Mucosa of descending colon (tissue), 3 donors: ENCODE measurements at regions not wholly inside any gene's neighbourhood (a gene's known extent, or its start where the extent isn't known, plus 50 kb on each side); places are given as distances from the start of the nearest gene placed in this dataset.

Source experiments
- ATAC-seq: fragments of 200-7000 bp; cut with Tn5 transposase; one replicate; pipeline ENCODE4 v1.9.1; 2020; ENCODE audit warnings: mild to moderate bottlenecking, moderate library complexity
- DNase-seq, 3 donors: peaks; one replicate each; pipeline ENCODE4 v3.0.0-alpha.2; 2020
- H3K36me3 ChIP-seq: fragments of 200-600 bp; one replicate; pipeline ENCODE4 v1.8.0; 2021; ENCODE audit warnings: low read depth, mild to moderate bottlenecking
- H3K4me1 ChIP-seq: fragments of 200-600 bp; one replicate; pipeline ENCODE4 v1.8.0; 2021; ENCODE audit warnings: low read depth, mild to moderate bottlenecking
- H3K4me3 ChIP-seq: fragments of 200-600 bp; one replicate; pipeline ENCODE4 v1.8.0; 2021; ENCODE audit warnings: mild to moderate bottlenecking
- H3K9me3 ChIP-seq: fragments of 200-600 bp; one replicate; pipeline ENCODE4 v1.8.0; 2021; ENCODE audit warnings: mild to moderate bottlenecking
- CTCF ChIP-seq: fragments of 200-600 bp; IDR thresholded peaks from one replicate; pipeline ENCODE4 v1.8.0; 2022; ENCODE audit warnings: antibody characterized with exemption, mild to moderate bottlenecking
- intact Hi-C, 2 donors: fragments of 100-400 bp; cut with DNase I in 1 of 2; cut with micrococcal nuclease in 1 of 2; formaldehyde crosslinking; loops; one replicate each; pipeline versions ENCODE4 v1.11.0 to v1.11.1; 2022; cut with DNase I, micrococcal nuclease
- donor health status: DM: no; HTN: no; CAD: no; lungs with moderate emphysema.
- donor health status: DM: no; HTN: no; CAD: no.
- donor health status: DM: no; HTN: yes; CAD: no.

DNA sequence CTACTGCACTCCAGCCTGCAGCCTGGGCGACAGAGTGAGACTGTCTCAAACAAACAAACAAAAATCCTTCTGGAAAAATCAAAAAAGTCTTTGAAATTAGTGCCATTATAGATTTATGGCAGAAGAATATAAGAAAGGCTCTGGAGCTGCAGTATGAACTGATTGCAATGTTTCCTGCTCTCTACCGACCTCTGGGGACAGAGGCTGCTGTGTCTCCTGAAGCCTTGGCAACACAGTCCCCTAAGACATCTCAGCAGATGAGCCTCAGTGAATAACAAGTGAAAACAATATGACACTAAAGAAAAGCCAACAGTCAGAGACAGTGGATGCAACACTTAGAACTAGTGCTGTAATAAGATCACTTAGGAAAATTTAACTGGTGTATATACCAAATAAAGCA lies 494.9 kb upstream of the LRATD1 start:
- DNase-seq (peak in 1 of 3 donors; percentile 4), ATAC-seq (no peak)
- H3K9me3 ChIP-seq, result no peaks in the 10 kb centered on the region
- H3K4me3 ChIP-seq, result no peak overlapping the region
- no peaks in the 10 kb centered on the region for H3K36me3 ChIP-seq
- no peak for TF ChIP-seq CTCF
- H3K4me1 ChIP-seq, result no peaks in the 10 kb centered on the region
- intact Hi-C loops, result no loop called here

GRCh38 chr2:14140009-14140550 lies 492.4 kb upstream of the LRATD1 start:
- no peak for TF ChIP-seq CTCF
- no peak for ATAC-seq
- H3K36me3 ChIP-seq, result no peaks in the 10 kb centered on the region
- no peak for DNase-seq
- intact Hi-C loops, result no loop called here
- H3K4me1 ChIP-seq, result no peaks in the 10 kb centered on the region
- H3K4me3 ChIP-seq, result no peak overlapping the region
- H3K9me3 ChIP-seq, result no peaks in the 10 kb centered on the region

DNA sequence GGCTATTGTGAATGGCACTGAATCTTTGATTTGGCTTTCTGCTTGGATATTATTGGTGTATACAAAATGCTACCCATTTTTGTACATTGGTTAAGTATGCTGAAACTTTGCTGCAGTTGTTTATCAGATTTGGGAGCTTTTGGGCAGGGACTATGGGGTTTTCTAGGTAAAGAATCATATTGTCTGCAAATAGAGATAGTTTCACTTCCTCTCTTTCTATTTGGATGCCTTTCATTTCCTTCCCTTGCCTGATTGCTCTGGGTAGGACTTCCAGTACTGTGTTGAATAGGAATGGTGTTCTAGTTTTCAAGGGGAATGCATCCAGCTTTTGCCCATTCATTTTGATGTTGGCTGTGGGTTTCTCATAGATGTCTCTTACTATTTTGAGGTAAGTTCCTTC lies 489.1 kb upstream of the LRATD1 start:
- Histone ChIP-seq H3K4me3 (no peak overlapping the region), H3K36me3 (no peaks in the 10 kb centered on the region), H3K9me3 (no peaks in the 10 kb centered on the region), H3K4me1 (no peaks in the 10 kb centered on the region)
- ATAC-seq (no peak), DNase-seq (no peak)
- TF ChIP-seq CTCF, result no peak
- intact Hi-C loops, result no loop called here

- intact Hi-C loops, result no loop called here
- no peaks in the 10 kb centered on the region for H3K9me3 ChIP-seq
- no peak for ATAC-seq
- H3K4me3 ChIP-seq, result no peak overlapping the region
- H3K4me1 ChIP-seq, result no peaks in the 10 kb centered on the region
- TF ChIP-seq CTCF, result no peak
- H3K36me3 ChIP-seq, result no peaks in the 10 kb centered on the region
- no peak for DNase-seq
Observed at GRCh38 chr2:14148216-14148615, 484.3 kb upstream of the LRATD1 start.

- Histone ChIP-seq H3K36me3 (no peaks in the 10 kb centered on the region), H3K4me1 (no peaks in the 10 kb centered on the region), H3K9me3 (no peaks in the 10 kb centered on the region), H3K4me3 (no peak overlapping the region)
- ATAC-seq (no peak), DNase-seq (no peak)
- TF ChIP-seq CTCF, result no peak
- intact Hi-C loops, result no loop called here
Observed at GRCh38 chr2:14157816-14158215, 474.7 kb upstream of the LRATD1 start.

DNA sequence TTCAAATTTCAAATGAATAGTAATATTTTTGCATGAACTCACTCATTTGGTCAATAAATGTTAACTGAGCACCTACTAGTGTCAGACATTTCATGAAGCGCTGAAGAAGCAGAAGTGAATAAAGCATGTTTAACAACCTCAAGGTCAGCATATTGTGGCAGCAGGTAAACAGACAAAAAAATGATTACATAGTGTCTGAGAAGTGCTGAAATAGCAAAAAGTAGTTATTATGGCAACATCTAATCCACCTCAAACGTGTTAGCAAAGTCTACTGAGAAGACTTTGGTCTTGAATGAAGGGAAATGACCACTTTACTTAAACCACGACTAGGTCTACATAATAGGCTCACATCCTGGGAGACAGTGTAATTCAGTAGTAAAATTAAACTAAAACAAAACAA lies 452.2 kb upstream of the LRATD1 start:
- DNase-seq (no peak), ATAC-seq (no peak)
- Histone ChIP-seq H3K36me3 (no peaks in the 10 kb centered on the region), H3K9me3 (no peaks in the 10 kb centered on the region), H3K4me1 (no peaks in the 10 kb centered on the region), H3K4me3 (no peak overlapping the region)
- no peak for TF ChIP-seq CTCF
- intact Hi-C loops, result no loop called here
